ENCODE measurements at regions not wholly inside any gene's neighbourhood (a gene's known extent, or its start where the extent isn't known, plus 50 kb on each side); places are given as distances from the start of the nearest gene placed in this dataset.
"Not testable (repeated sequence)": the region's sequence is repeated elsewhere in the genome, so short reads cannot be mapped to it uniquely, and the experiment has no call there.

GRCh38 chr12:111126331-111126730, 206.0 kb upstream of the MYL2 start:
- ChIA-PET POLR2A (ENCODE audit: low non-redundant PET) (no interaction called here), CTCF (no interaction called here)
- no peak for DNase-seq (ENCODE audit: low spot score)
- H3K27ac ChIP-seq, result no peak overlapping the region
- no peak for TF ChIP-seq CTCF (conservative IDR thresholded peaks at IDR 0.05; ENCODE audit: low read depth)

- ChIA-PET POLR2A (ENCODE audit: low non-redundant PET) (no interaction called here), CTCF (no interaction called here)
- no peak for TF ChIP-seq CTCF (conservative IDR thresholded peaks at IDR 0.05; ENCODE audit: low read depth)
- no peak for DNase-seq (ENCODE audit: low spot score)
- H3K27ac ChIP-seq, result no peak overlapping the region
Measured at GRCh38 chr12:111124183-111124582, 203.8 kb upstream of the MYL2 start.

- no peak for DNase-seq (ENCODE audit: low spot score)
- peak overlapping the region; percentile 57 for H3K27ac ChIP-seq
- TF ChIP-seq CTCF (conservative IDR thresholded peaks at IDR 0.05; ENCODE audit: low read depth), result no peak
- ChIA-PET CTCF (no interaction called here), POLR2A (ENCODE audit: low non-redundant PET) (no interaction called here)
Measured at GRCh38 chr12:111123390-111123789, 203.0 kb upstream of the MYL2 start.

- DNase-seq (ENCODE audit: low spot score), result peak; percentile 12
- TF ChIP-seq CTCF (conservative IDR thresholded peaks at IDR 0.05; ENCODE audit: low read depth), result no peak
- peak overlapping the region; percentile 57 for H3K27ac ChIP-seq
- POLR2A ChIA-PET (ENCODE audit: low non-redundant PET), result no interaction called here
- CTCF ChIA-PET, result no interaction called here
Measured at GRCh38 chr12:111122458-111122878, 202.1 kb upstream of the MYL2 start.

GRCh38 chr12:111121840-111122239, 201.5 kb upstream of the MYL2 start:
- no peak for TF ChIP-seq CTCF (conservative IDR thresholded peaks at IDR 0.05; ENCODE audit: low read depth)
- H3K27ac ChIP-seq, result no peak overlapping the region
- DNase-seq (ENCODE audit: low spot score), result peak; percentile 13
- ChIA-PET POLR2A (ENCODE audit: low non-redundant PET) (no interaction called here), CTCF (no interaction called here)

- no peak overlapping the region for H3K27ac ChIP-seq
- POLR2A ChIA-PET (ENCODE audit: low non-redundant PET), result interaction anchor here (0.6 kb wide), 1 partner anchor 18 kb away, joined by 3 read pairs; no protein-coding TSS in a partner anchor
- DNase-seq (ENCODE audit: low spot score), result no peak
- CTCF ChIA-PET, result no interaction called here
- no peak for TF ChIP-seq CTCF (conservative IDR thresholded peaks at IDR 0.05; ENCODE audit: low read depth)
Measured at GRCh38 chr12:111120578-111120977, 200.2 kb upstream of the MYL2 start.

- H3K27ac ChIP-seq, result no peak overlapping the region
- ChIA-PET POLR2A (ENCODE audit: low non-redundant PET) (no interaction called here), CTCF (no interaction called here)
- no peak for TF ChIP-seq CTCF (conservative IDR thresholded peaks at IDR 0.05; ENCODE audit: low read depth)
- DNase-seq (ENCODE audit: low spot score), result no peak
Measured at GRCh38 chr12:111117017-111117416, 196.6 kb upstream of the MYL2 start.

GRCh38 chr12:111113313-111113712, 192.9 kb upstream of the MYL2 start:
- POLR2A ChIA-PET (ENCODE audit: low non-redundant PET); DNase-seq (ENCODE audit: low spot score); H3K27ac ChIP-seq: not testable (repeated sequence)
- CTCF ChIA-PET, result interaction anchor here (0.6 kb wide), 1 partner anchor 1085 kb away, joined by 5 read pairs; no protein-coding TSS in a partner anchor

All from RWPE1 (cell line).